ELF-1 (cell line): ENCODE measurements at regions not wholly inside any gene's neighbourhood (a gene's known extent, or its start where the extent isn't known, plus 50 kb on each side); places are given as distances from the start of the nearest gene placed in this dataset.
"Not testable (repeated sequence)": the region's sequence is repeated elsewhere in the genome, so short reads cannot be mapped to it uniquely, and the experiment has no call there.

Experiments
- DNase-seq: peaks from one replicate; pipeline ENCODE4 v3.0.0-alpha.2; 2016; ENCODE audit warnings: low read depth, low spot score

GRCh38 chr5:36389245-36389644 lies 87.5 kb upstream of the RANBP3L start:
- peak; percentile 19 for DNase-seq

GRCh38 chr5:36390640-36391039 lies 88.9 kb upstream of the RANBP3L start:
- DNase-seq = no peak

GRCh38 chr5:36392186-36392585 lies 90.5 kb upstream of the RANBP3L start:
- DNase-seq = no peak

- DNase-seq = no peak
Measured at GRCh38 chr5:36392818-36393217, 91.1 kb upstream of the RANBP3L start.

GRCh38 chr5:36393656-36394428 lies 92.1 kb upstream of the RANBP3L start:
- DNase-seq = no peak

GRCh38 chr5:36395260-36395659 lies 93.6 kb upstream of the RANBP3L start:
- no peak for DNase-seq

- not testable (repeated sequence) for DNase-seq
Measured at GRCh38 chr5:36395947-36396346, 94.2 kb upstream of the RANBP3L start.

- no peak for DNase-seq
Measured at GRCh38 chr5:36396640-36397039, 94.9 kb upstream of the RANBP3L start.

- no peak for DNase-seq
Measured at GRCh38 chr5:36397901-36398536, 96.3 kb upstream of the RANBP3L start.

GRCh38 chr5:36402512-36402906 lies 100.8 kb upstream of the RANBP3L start:
- no peak for DNase-seq

GRCh38 chr5:36403632-36404311 lies 102.1 kb upstream of the RANBP3L start:
- DNase-seq = no peak

GRCh38 chr5:36406023-36406422 lies 104.3 kb upstream of the RANBP3L start:
- DNase-seq = no peak

- no peak for DNase-seq
Measured at GRCh38 chr5:36407396-36407795, 105.7 kb upstream of the RANBP3L start.

GRCh38 chr5:36409711-36410110 lies 108.0 kb upstream of the RANBP3L start:
- DNase-seq = not testable (repeated sequence)

- not testable (repeated sequence) for DNase-seq
Measured at GRCh38 chr5:36410672-36411071, 109.0 kb upstream of the RANBP3L start.

GRCh38 chr5:36414869-36415282 lies 113.2 kb upstream of the RANBP3L start:
- DNase-seq = peak; percentile 36

- DNase-seq = no peak
Measured at GRCh38 chr5:36416605-36417004, 114.9 kb upstream of the RANBP3L start.

GRCh38 chr5:36417221-36417620 lies 115.5 kb upstream of the RANBP3L start:
- no peak for DNase-seq

- peak; percentile 58 for DNase-seq
Measured at GRCh38 chr5:36417668-36418067, 116.0 kb upstream of the RANBP3L start.

- DNase-seq = no peak
Measured at GRCh38 chr5:36418152-36418979, 116.7 kb upstream of the RANBP3L start.

GRCh38 chr5:36421256-36421655 lies 119.6 kb upstream of the RANBP3L start:
- DNase-seq = no peak

GRCh38 chr5:36422952-36423351 lies 121.2 kb upstream of the RANBP3L start:
- DNase-seq = no peak
